Vagina (tissue), 2 donors: ENCODE measurements at regions not wholly inside any gene's neighbourhood (a gene's known extent, or its start where the extent isn't known, plus 50 kb on each side); places are given as distances from the start of the nearest gene placed in this dataset.

ENCODE experiments used
- CTCF ChIP-seq, 3 experiments: fragments of 450-650 bp in 2 of 3; fragments of 200-600 bp in 1 of 3; sonication (generic) in 1 of 3; IDR thresholded peaks; one replicate each; pipeline ENCODE4 v1.5.1; 2017 to 2019; ENCODE audit warnings: antibody characterized with exemption in 3 of 3, mild to moderate bottlenecking in 2 of 3, moderate library complexity in 2 of 3
- POLR2A ChIP-seq, 2 donors: fragments of 450-650 bp; IDR thresholded peaks; one replicate each; pipeline ENCODE4 v1.6.1; 2017; ENCODE audit warnings: antibody characterized with exemption in 2 of 2, mild to moderate bottlenecking in 2 of 2, moderate library complexity in 2 of 2
- POLR2AphosphoS5 ChIP-seq, 2 donors: sonication (generic); formaldehyde crosslinking; IDR thresholded peaks; one replicate each; pipeline ENCODE4 v1.9.0; 2017; ENCODE audit warnings: antibody characterized with exemption in 2 of 2, mild to moderate bottlenecking in 2 of 2, low read depth in 1 of 2; ENCODE audit not compliant: insufficient read depth in 1 of 2

- no peak for TF ChIP-seq POLR2AphosphoS5 (IDR thresholded peaks at IDR 0.05; ENCODE audit: insufficient read depth in 1 of 2, low read depth in 1 of 2)
- no peak for TF ChIP-seq POLR2A (IDR thresholded peaks at IDR 0.05)
- no peak for TF ChIP-seq CTCF (IDR thresholded peaks at IDR 0.05)
Measured at GRCh38 chr1:71292203-71292602, 211.4 kb upstream of the ZRANB2 start.
